Type B pancreatic cell (in vitro differentiated cells): ENCODE measurements at regions not wholly inside any gene's neighbourhood (a gene's known extent, or its start where the extent isn't known, plus 50 kb on each side); places are given as distances from the start of the nearest gene placed in this dataset.

ENCODE experiments used
- DNase-seq: peaks from one replicate; pipeline ENCODE4 v3.0.0; 2021; ENCODE audit warnings: mixed read lengths; ENCODE audit not compliant: unreplicated experiment; ENCODE audit errors: extremely low spot score
- H3K27ac Mint-ChIP-seq: 2 replicates; pipeline ENCODE4 v1.8.0; 2021; ENCODE audit warnings: mild to moderate bottlenecking, mixed read lengths
- H3K27me3 Mint-ChIP-seq: 2 replicates; pipeline ENCODE4 v1.8.0; 2021; ENCODE audit warnings: mixed read lengths
- H3K36me3 Mint-ChIP-seq: 2 replicates; pipeline ENCODE4 v1.8.0; 2021; ENCODE audit warnings: mixed read lengths
- H3K4me1 Mint-ChIP-seq: one replicate; pipeline ENCODE4 v1.8.0; 2021; ENCODE audit warnings: mixed read lengths; ENCODE audit not compliant: unreplicated experiment
- H3K4me3 Mint-ChIP-seq: 2 replicates; pipeline ENCODE4 v1.8.0; 2021; ENCODE audit warnings: mild to moderate bottlenecking, mixed read lengths
- H3K9me3 Mint-ChIP-seq: 2 replicates; pipeline ENCODE4 v1.8.0; 2021; ENCODE audit warnings: mixed read lengths
- TF ChIP-seq, protein P1 (sequence below): fragments of 200-600 bp; sonication (generic); conservative IDR thresholded peaks from 2 replicates; pipeline ENCODE4 v1.5.0; 2021; ENCODE audit warnings: antibody characterized with exemption, mild to moderate bottlenecking

DNA sequence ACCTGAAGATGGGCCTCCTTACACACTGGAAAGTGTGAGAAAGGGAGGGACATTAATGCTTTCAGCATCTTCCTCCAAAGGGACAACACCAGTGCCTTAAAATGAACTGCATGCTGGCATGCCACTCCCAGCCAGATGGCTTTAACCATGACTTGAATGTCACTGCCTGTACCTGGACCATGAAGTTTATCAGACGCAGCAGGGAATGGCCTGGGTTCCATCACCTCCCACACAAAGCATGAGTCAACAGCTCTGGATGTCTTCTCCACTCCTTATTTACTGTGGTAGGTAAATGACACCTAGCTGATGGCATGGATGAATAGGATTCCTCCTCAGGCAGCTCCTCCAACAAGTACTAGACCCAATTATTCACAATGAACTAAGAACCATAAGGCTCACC, 645.6 kb downstream of the SOX5 start:
- TF ChIP-seq, protein P1, sequence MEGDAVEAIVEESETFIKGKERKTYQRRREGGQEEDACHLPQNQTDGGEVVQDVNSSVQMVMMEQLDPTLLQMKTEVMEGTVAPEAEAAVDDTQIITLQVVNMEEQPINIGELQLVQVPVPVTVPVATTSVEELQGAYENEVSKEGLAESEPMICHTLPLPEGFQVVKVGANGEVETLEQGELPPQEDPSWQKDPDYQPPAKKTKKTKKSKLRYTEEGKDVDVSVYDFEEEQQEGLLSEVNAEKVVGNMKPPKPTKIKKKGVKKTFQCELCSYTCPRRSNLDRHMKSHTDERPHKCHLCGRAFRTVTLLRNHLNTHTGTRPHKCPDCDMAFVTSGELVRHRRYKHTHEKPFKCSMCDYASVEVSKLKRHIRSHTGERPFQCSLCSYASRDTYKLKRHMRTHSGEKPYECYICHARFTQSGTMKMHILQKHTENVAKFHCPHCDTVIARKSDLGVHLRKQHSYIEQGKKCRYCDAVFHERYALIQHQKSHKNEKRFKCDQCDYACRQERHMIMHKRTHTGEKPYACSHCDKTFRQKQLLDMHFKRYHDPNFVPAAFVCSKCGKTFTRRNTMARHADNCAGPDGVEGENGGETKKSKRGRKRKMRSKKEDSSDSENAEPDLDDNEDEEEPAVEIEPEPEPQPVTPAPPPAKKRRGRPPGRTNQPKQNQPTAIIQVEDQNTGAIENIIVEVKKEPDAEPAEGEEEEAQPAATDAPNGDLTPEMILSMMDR = no peak
- H3K36me3 Mint-ChIP-seq = no peaks in the 10 kb centered on the region

DNA sequence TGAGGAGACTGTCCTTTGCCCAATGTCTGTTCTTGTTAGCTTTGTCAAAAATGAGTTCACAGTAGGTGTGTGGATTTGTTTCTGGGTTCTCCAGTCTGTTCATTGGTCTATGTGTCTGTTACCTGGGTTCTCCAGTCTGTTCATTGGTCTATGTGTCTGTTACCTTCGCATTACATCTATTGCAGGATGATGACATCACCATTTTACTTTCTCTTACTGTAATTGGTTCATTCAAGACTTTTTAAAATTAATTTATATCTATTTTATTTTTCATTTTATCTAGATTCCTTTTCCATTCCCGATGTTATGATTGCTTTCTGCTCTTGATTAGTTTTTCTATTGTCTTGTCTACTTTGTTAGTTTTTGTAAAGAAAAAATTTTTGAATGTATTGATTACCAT, 615.5 kb downstream of the SOX5 start:
- no peak for DNase-seq
- H3K36me3 Mint-ChIP-seq = peaks cover 6% of the 10 kb centered on the region
- TF ChIP-seq, protein P1 = no peak

More for the DNA sequence above, 645.6 kb downstream of the SOX5 start:
- Mint-ChIP-seq H3K27me3 (no peaks in the 10 kb centered on the region), H3K4me3 (no peak overlapping the region), H3K27ac (no peak overlapping the region), H3K4me1 (no peaks in the 10 kb centered on the region), H3K9me3 (no peaks in the 10 kb centered on the region)
- no peak for DNase-seq

DNA sequence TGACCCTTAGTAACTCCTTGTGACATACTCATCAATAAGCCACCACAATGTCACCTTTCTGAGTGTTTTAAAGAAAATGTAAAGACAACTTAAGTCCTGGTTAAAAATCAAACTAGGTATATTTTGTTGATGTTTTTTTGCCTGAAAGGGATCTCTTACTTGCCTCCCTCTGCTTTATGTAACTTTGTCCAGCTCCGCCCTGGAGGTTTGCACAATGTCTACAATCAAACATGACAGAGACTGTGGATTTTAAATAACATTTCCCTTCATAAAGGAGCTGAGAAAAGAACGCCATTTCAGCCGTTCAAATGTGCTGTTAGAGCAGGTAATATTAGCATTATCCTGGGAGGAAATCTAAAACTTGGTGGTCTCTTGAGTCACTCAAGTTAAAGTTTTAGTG, 613.9 kb downstream of the SOX5 start:
- TF ChIP-seq, protein P1 = no peak
- H3K27me3 Mint-ChIP-seq = peaks cover 10% of the 10 kb centered on the region
- no peak overlapping the region for H3K27ac Mint-ChIP-seq
- no peak for DNase-seq
- no peak overlapping the region for H3K4me3 Mint-ChIP-seq
- H3K36me3 Mint-ChIP-seq = peaks cover 10% of the 10 kb centered on the region
- peaks cover 4% of the 10 kb centered on the region for H3K9me3 Mint-ChIP-seq
- H3K4me1 Mint-ChIP-seq = peaks cover 6% of the 10 kb centered on the region

More for the DNA sequence above, 615.5 kb downstream of the SOX5 start:
- Mint-ChIP-seq H3K9me3 (peaks cover 4% of the 10 kb centered on the region), H3K4me3 (no peak overlapping the region), H3K4me1 (no peaks in the 10 kb centered on the region), H3K27ac (no peak overlapping the region), H3K27me3 (peaks cover under 1% of the 10 kb centered on the region)

DNA sequence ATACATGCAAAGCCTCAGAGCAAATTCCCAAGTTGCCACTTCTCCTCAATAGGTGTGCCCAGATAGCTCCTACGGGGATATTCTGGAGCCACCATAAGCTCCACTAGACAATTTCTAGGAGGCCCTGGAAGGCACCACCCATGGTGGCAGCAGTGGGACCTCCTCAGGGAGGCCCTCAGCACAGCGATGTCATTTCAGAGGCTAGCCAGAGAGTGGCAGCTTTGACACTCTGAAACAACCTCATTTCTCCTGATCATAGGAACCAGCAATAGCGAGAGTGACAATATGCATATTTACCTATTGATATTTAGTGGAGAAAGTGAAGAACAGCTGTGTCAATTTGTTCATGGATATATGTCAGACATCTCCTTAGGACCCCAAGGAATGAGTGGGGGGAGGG, 612.3 kb downstream of the SOX5 start:
- H3K27me3 Mint-ChIP-seq = peaks cover 18% of the 10 kb centered on the region
- peaks cover 4% of the 10 kb centered on the region for H3K9me3 Mint-ChIP-seq
- peaks cover 13% of the 10 kb centered on the region for H3K36me3 Mint-ChIP-seq
- no peak overlapping the region for H3K4me3 Mint-ChIP-seq
- H3K4me1 Mint-ChIP-seq = peaks cover 6% of the 10 kb centered on the region
- TF ChIP-seq, protein P1 = no peak
- H3K27ac Mint-ChIP-seq = no peak overlapping the region
- no peak for DNase-seq

DNA sequence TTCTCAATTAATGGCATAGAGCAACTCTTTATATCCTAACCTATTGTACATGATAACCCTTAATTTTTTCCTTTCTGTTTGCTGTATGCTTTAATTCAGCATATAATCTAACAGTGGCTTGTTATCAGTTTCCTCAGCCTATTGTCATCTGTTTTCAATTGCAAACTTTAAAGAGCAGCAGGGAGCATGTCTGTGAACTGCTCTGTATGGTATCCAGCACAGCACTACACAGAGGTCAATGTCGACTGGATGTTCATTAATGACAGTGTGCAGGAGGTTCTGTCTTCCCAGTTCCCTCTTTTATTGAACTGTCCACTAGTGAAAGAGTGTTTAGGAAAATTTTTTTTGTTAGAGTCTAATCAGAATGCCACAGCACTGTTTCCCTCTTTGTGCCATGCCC, 609.1 kb downstream of the SOX5 start:
- Mint-ChIP-seq H3K27ac (no peak overlapping the region), H3K27me3 (peaks cover 24% of the 10 kb centered on the region), H3K4me3 (no peak overlapping the region), H3K4me1 (peaks cover 6% of the 10 kb centered on the region), H3K9me3 (no peaks in the 10 kb centered on the region), H3K36me3 (peaks cover 12% of the 10 kb centered on the region)
- TF ChIP-seq, protein P1 = no peak
- DNase-seq = no peak

DNA sequence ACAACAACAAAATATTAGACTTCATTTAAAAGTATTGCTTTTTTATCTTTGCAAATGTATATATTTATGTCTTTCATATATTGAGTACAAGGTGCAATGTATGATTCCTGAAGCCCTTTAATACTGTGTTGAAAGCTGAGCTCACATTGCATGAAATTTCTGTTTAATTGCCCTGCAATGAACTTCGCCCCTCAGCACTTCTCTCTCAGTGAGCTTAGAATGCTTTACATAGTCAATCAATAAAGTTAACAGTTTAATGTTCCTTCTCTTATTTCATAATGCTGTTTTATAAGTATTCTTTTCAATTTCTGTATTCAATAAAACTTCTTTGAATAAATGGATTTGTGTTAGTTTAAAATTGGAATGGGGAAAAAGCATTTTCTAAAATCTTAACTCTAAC, 607.1 kb downstream of the SOX5 start:
- Mint-ChIP-seq H3K36me3 (peaks cover 12% of the 10 kb centered on the region), H3K4me1 (peaks cover 6% of the 10 kb centered on the region), H3K27ac (no peak overlapping the region), H3K4me3 (no peak overlapping the region), H3K9me3 (no peaks in the 10 kb centered on the region), H3K27me3 (peaks cover 24% of the 10 kb centered on the region)
- TF ChIP-seq, protein P1 = no peak
- DNase-seq = no peak
